ENCODE measurements at regions not wholly inside any gene's neighbourhood (a gene's known extent, or its start where the extent isn't known, plus 50 kb on each side); places are given as distances from the start of the nearest gene placed in this dataset.

DNA sequence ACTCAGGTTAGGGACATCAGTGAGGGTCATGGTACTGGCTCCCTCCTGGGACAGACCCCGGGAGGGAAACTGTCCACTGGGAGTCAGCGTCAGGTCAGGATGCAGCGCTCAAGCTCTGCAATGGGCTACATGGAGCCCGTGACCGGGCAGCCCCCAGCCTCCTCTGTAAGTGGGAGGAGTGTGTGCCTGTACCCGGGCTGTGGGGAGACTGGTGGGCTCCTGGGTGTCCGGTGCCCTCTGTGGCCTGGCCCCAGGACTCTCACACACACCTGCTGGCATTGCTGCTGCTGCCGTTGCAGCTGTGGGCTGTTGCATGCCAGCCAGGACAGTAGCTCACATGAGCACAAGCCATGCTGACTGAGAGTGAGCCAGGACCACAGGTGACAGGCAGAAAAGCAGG lies 630.3 kb downstream of the TBC1D22A start:
- TF ChIP-seq, protein P1, sequence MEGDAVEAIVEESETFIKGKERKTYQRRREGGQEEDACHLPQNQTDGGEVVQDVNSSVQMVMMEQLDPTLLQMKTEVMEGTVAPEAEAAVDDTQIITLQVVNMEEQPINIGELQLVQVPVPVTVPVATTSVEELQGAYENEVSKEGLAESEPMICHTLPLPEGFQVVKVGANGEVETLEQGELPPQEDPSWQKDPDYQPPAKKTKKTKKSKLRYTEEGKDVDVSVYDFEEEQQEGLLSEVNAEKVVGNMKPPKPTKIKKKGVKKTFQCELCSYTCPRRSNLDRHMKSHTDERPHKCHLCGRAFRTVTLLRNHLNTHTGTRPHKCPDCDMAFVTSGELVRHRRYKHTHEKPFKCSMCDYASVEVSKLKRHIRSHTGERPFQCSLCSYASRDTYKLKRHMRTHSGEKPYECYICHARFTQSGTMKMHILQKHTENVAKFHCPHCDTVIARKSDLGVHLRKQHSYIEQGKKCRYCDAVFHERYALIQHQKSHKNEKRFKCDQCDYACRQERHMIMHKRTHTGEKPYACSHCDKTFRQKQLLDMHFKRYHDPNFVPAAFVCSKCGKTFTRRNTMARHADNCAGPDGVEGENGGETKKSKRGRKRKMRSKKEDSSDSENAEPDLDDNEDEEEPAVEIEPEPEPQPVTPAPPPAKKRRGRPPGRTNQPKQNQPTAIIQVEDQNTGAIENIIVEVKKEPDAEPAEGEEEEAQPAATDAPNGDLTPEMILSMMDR (IDR thresholded peaks at IDR 0.05; ENCODE audit: low read depth, low read length, missing control alignments) = no peak
- in situ Hi-C loops (cut with HindIII; ENCODE audit: low sequenced_read_pairs) = no loop called here
- H3K4me3 ChIP-seq (ENCODE audit: low read depth, low read length) = no peak overlapping the region
- no peak for DNase-seq (ENCODE audit: low read depth)

DNA sequence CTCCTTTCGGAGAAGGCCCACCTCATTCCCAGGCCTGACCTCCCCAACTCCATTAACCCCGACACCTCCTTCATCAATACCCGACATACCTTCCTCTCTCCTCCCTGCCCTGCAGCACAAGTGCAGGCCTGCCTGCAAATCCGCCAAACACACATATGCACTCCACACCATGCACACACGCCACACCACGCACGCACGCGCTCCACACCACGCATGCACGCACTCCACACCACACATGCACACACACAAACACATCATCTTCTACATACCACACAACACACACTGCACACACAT lies 629.6 kb downstream of the TBC1D22A start:
- DNase-seq (ENCODE audit: low read depth) = no peak
- in situ Hi-C loops (cut with HindIII; ENCODE audit: low sequenced_read_pairs) = no loop called here
- no peak overlapping the region for H3K4me3 ChIP-seq (ENCODE audit: low read depth, low read length)
- TF ChIP-seq, protein P1 (IDR thresholded peaks at IDR 0.05; ENCODE audit: low read depth, low read length, missing control alignments) = no peak

DNA sequence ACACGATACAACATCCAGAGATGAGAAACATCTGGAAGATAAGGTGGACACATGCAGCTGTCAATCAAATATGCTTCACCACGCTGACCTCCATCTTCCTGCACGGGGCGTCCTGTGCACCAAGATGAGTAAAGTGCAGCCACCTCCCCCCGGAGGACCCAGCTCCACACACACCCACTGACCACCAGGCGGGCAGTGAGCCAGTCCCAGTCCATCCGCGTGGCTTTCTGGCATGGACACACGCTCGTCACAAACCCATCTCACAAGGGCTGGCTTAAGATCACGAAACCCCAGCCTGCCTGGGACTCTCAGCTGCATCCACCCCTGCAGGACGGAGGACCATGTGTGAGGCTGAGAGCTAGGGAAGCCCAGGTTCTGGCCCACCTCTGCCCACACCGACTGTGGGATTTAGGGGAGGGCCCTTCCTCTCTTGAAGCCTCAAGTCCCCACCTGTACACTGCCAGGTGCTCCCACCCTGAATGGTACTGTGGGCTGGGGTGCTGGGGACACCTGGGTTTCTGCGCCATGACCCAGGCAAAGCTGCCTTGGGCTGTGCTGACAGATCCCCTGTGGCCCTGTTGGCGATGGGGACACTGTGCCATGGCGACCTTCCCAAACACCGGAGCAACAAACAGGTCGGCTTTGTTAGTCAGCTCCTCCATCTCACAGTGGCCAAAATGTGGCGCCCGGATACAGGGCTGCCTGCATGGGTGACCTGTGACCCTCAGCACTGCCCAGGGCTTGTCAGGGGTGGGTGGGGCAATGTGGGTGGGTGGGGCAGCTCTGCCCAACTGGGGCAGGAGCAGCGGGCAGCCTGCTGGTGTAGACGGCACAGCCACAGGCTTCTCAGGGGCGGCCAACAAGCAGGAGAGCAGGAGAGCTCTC lies 629.0 kb downstream of the TBC1D22A start:
- in situ Hi-C loops (cut with HindIII; ENCODE audit: low sequenced_read_pairs) = no loop called here
- DNase-seq (ENCODE audit: low read depth) = no peak
- TF ChIP-seq, protein P1 (IDR thresholded peaks at IDR 0.05; ENCODE audit: low read depth, low read length, missing control alignments) = no peak
- no peak overlapping the region for H3K4me3 ChIP-seq (ENCODE audit: low read depth, low read length)

DNA sequence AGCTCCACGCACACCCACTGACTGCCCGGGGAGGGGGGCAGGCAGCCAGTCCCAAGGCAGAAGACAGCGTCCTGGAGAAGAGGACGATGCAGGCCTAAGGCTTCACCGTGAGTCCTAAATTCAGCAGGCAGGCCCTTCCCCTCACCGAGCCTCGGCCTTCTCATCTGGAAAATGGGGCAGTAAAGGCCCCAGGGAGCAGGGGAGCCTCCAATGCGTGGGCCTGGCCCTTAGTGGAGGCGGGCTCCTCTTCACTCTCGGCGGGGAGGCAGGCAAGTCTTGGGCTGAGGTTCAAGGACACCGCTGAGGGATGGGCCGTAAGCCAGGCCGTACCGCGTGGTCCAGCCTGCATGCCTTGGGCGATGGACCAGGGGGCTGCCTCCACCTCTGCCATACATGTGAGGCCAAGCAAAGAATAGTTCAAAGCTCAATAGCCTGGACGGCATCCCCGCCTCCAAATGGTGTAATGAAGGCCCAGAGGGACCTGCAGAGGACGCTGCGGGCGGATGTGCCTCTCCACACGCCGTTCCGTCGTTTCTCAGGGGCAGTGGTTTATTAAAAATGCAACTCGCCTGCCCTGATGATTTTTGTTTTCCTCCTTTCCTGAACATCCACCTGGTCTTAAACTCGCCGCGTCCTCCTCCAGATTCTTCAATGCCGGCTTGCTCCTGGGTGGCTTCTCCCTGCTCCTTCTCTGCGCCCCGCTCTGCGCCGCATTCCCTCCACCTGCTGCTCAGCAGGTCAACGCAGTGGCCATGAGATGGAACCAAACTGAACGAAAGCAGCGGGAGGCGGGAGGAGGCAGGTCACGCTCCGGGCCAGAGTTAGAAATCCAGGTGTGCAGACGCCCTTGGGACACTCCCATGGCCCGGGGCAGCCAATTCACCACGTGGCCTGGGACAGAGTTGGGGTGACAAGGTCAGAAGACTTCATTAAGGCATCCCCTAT lies 627.8 kb downstream of the TBC1D22A start:
- DNase-seq (ENCODE audit: low read depth) = no peak
- in situ Hi-C loops (cut with HindIII; ENCODE audit: low sequenced_read_pairs) = no loop called here
- TF ChIP-seq, protein P1 (IDR thresholded peaks at IDR 0.05; ENCODE audit: low read depth, low read length, missing control alignments) = no peak
- no peak overlapping the region for H3K4me3 ChIP-seq (ENCODE audit: low read depth, low read length)

DNA sequence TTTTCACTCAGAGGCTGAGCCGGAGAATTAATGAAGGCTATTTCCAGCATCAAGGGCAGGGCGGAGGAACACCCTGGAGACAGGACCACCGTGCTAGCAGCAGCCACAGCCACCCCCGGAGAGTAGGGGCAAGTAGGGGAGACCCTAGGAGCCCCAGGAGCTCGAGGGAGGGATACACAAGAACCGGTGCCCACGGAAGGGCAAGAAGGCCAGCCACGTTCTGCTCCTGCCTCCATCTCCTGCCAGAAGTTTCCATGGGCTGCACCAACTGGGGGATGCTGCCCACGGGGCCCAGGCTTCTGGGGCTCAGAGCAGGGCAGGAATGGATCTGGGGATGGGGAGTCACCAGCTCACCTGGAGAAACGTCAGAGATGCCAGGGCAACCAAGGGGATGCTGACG lies 626.8 kb downstream of the TBC1D22A start:
- H3K4me3 ChIP-seq (ENCODE audit: low read depth, low read length) = no peak overlapping the region
- TF ChIP-seq, protein P1 (IDR thresholded peaks at IDR 0.05; ENCODE audit: low read depth, low read length, missing control alignments) = no peak
- no peak for DNase-seq (ENCODE audit: low read depth)
- in situ Hi-C loops (cut with HindIII; ENCODE audit: low sequenced_read_pairs) = no loop called here

DNA sequence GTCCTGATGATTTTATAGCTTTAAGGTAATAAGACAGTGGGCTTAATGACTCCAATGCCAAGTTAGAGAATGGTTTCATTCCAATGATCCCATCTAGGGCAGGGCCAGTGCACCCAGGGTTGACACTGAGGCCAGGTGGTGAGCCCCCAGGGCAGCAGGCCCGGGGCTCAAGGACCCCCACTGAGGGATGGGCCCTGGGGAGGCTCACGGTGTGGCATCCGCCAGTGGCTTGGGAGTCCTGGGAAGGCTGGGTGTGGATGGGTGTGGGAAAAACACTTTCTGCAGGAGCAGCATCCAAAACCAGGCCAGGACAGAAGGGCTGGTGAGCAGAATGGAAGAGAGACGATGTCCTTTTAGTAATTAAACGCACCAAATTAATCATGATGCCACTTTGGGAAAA lies 626.3 kb downstream of the TBC1D22A start:
- no peak overlapping the region for H3K4me3 ChIP-seq (ENCODE audit: low read depth, low read length)
- TF ChIP-seq, protein P1 (IDR thresholded peaks at IDR 0.05; ENCODE audit: low read depth, low read length, missing control alignments) = no peak
- in situ Hi-C loops (cut with HindIII; ENCODE audit: low sequenced_read_pairs) = no loop called here
- DNase-seq (ENCODE audit: low read depth) = no peak
